Vagina (tissue), 2 donors: ENCODE measurements at regions not wholly inside any gene's neighbourhood (a gene's known extent, or its start where the extent isn't known, plus 50 kb on each side); places are given as distances from the start of the nearest gene placed in this dataset.

Experiments used
- CTCF ChIP-seq, 3 experiments: fragments of 450-650 bp in 2 of 3; fragments of 200-600 bp in 1 of 3; sonication (generic) in 1 of 3; IDR thresholded peaks; one replicate each; pipeline ENCODE4 v1.5.1; 2017 to 2019; ENCODE audit warnings: antibody characterized with exemption in 3 of 3, mild to moderate bottlenecking in 2 of 3, moderate library complexity in 2 of 3
- POLR2A ChIP-seq, 2 donors: fragments of 450-650 bp; IDR thresholded peaks; one replicate each; pipeline ENCODE4 v1.6.1; 2017; ENCODE audit warnings: antibody characterized with exemption in 2 of 2, mild to moderate bottlenecking in 2 of 2, moderate library complexity in 2 of 2
- POLR2AphosphoS5 ChIP-seq, 2 donors: sonication (generic); formaldehyde crosslinking; IDR thresholded peaks; one replicate each; pipeline ENCODE4 v1.9.0; 2017; ENCODE audit warnings: antibody characterized with exemption in 2 of 2, mild to moderate bottlenecking in 2 of 2, low read depth in 1 of 2; ENCODE audit not compliant: insufficient read depth in 1 of 2

DNA sequence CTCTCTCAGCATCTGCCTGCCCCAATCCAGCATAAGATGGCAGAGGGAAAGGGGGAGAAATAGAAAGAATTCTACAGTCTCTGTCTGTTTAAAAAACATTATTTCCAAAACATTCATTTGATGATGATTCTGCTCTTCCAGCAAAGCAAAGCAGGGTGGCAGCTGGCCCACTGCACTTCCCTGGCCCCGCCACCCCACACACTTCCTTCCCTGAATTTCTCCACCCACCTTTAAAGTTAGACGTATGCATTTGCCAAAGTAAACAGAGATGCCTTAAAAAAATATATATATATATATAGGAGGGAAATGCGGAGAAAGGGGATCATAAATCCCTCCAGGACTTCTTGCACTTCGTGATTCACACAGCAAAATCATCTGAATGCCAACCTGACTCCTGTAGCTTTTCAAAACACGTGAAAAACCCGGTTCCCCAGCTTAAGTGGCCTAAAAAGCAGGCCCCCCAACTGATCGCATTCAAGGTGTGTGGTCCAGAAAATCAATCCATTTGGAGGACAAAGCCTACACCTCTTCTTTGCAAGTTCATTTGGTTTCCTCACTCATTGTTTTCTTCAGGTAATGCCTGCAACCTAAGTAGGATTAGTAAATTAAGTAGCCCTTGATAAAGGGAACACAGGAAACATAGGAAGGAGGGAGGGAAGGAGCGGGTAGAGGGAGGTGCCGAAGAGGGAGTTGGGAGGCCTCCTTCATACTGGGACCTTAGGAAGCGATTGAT is 68.8 kb downstream of the LLPH start:
- TF ChIP-seq CTCF (IDR thresholded peaks at IDR 0.05) (no peak), POLR2A (IDR thresholded peaks at IDR 0.05) (no peak), POLR2AphosphoS5 (IDR thresholded peaks at IDR 0.05; ENCODE audit: insufficient read depth in 1 of 2, low read depth in 1 of 2) (no peak)
